ENCODE measurements at regions not wholly inside any gene's neighbourhood (a gene's known extent, or its start where the extent isn't known, plus 50 kb on each side); places are given as distances from the start of the nearest gene placed in this dataset.

GRCh38 chr4:15143551-15143950 is 141.3 kb downstream of the CPEB2 start:
- no peaks in the 10 kb centered on the region for H3K36me3 ChIP-seq
- no peak overlapping the region for H3K27ac ChIP-seq
- H3K4me1 ChIP-seq, result no peaks in the 10 kb centered on the region
- DNase-seq, result no peak
- WGBS, 2 donors, result 88 to 89% methylated on average over 2 of the region's 2 CpGs
- no peaks in the 10 kb centered on the region for H3K27me3 ChIP-seq
- H3K4me3 ChIP-seq (replicated peaks in 1 of 3), result no peak overlapping the region
- TF ChIP-seq POLR2A (IDR thresholded peaks at IDR 0.05) (no peak), CTCF (IDR thresholded peaks at IDR 0.05) (no peak)
- H3K9me3 ChIP-seq, result no peaks in the 10 kb centered on the region
- intact Hi-C loops (cut with DNase I), result no loop called here

GRCh38 chr4:15144249-15144966 is 142.1 kb downstream of the CPEB2 start:
- intact Hi-C loops (cut with DNase I), result no loop called here
- DNase-seq, result no peak
- TF ChIP-seq POLR2A (IDR thresholded peaks at IDR 0.05) (no peak), CTCF (IDR thresholded peaks at IDR 0.05) (peak in 1 of 6 experiments; percentile 13)
- Histone ChIP-seq H3K9me3 (no peaks in the 10 kb centered on the region), H3K36me3 (no peaks in the 10 kb centered on the region), H3K4me1 (peaks cover 4 to 5% of the 10 kb centered on the region in 2 donors), H3K4me3 (replicated peaks in 1 of 3) (no peak overlapping the region), H3K27ac (no peak overlapping the region), H3K27me3 (no peaks in the 10 kb centered on the region)
- 64 to 73% methylated on average over 9 of the region's 9 CpGs for WGBS, 2 donors

GRCh38 chr4:15144967-15145295 is 142.7 kb downstream of the CPEB2 start:
- no peaks in the 10 kb centered on the region for H3K9me3 ChIP-seq
- no peaks in the 10 kb centered on the region for H3K36me3 ChIP-seq
- no peak for TF ChIP-seq POLR2A (IDR thresholded peaks at IDR 0.05)
- no peak for TF ChIP-seq CTCF (IDR thresholded peaks at IDR 0.05)

GRCh38 chr4:15145709-15146108 is 143.4 kb downstream of the CPEB2 start:
- no peak overlapping the region for H3K27ac ChIP-seq
- DNase-seq, result no peak
- 79 to 89% methylated on average over 7 of the region's 7 CpGs for WGBS, 2 donors
- H3K36me3 ChIP-seq, result no peaks in the 10 kb centered on the region
- no peaks in the 10 kb centered on the region for H3K9me3 ChIP-seq
- H3K27me3 ChIP-seq, result no peaks in the 10 kb centered on the region
- peaks cover 16 to 17% of the 10 kb centered on the region in 2 donors for H3K4me1 ChIP-seq
- intact Hi-C loops (cut with DNase I), result no loop called here
- H3K4me3 ChIP-seq (replicated peaks in 1 of 3), result no peak overlapping the region
- no peak for TF ChIP-seq CTCF (IDR thresholded peaks at IDR 0.05)
- TF ChIP-seq POLR2A (IDR thresholded peaks at IDR 0.05), result no peak

More at GRCh38 chr4:15144967-15145295, 142.7 kb downstream of the CPEB2 start:
- peaks cover 9 to 10% of the 10 kb centered on the region in 2 donors for H3K4me1 ChIP-seq
- WGBS, 2 donors, result 90 to 91% methylated on average over 7 of the region's 7 CpGs
- H3K27me3 ChIP-seq, result no peaks in the 10 kb centered on the region
- DNase-seq, result no peak
- H3K4me3 ChIP-seq (replicated peaks in 1 of 3), result no peak overlapping the region
- no peak overlapping the region for H3K27ac ChIP-seq
- intact Hi-C loops (cut with DNase I), result no loop called here

GRCh38 chr4:15147714-15148113 is 145.4 kb downstream of the CPEB2 start:
- H3K4me1 ChIP-seq, result peaks cover 16 to 17% of the 10 kb centered on the region in 2 donors
- H3K27me3 ChIP-seq, result no peaks in the 10 kb centered on the region
- no peaks in the 10 kb centered on the region for H3K36me3 ChIP-seq
- DNase-seq, result no peak
- no peak overlapping the region for H3K4me3 ChIP-seq (replicated peaks in 1 of 3)
- WGBS, 2 donors, result 68 to 80% methylated on average over 5 of the region's 5 CpGs
- no peaks in the 10 kb centered on the region for H3K9me3 ChIP-seq
- intact Hi-C loops (cut with DNase I), result no loop called here
- TF ChIP-seq CTCF (IDR thresholded peaks at IDR 0.05) (no peak), POLR2A (IDR thresholded peaks at IDR 0.05) (no peak)
- H3K27ac ChIP-seq, result no peak overlapping the region
